D341Med (cell line): ENCODE measurements at regions not wholly inside any gene's neighbourhood (a gene's known extent, or its start where the extent isn't known, plus 50 kb on each side); places are given as distances from the start of the nearest gene placed in this dataset.

ENCODE experiments used
- DNase-seq: peaks from one replicate; pipeline ENCODE4 v3.0.0; 2012; ENCODE audit warnings: low spot score

DNA sequence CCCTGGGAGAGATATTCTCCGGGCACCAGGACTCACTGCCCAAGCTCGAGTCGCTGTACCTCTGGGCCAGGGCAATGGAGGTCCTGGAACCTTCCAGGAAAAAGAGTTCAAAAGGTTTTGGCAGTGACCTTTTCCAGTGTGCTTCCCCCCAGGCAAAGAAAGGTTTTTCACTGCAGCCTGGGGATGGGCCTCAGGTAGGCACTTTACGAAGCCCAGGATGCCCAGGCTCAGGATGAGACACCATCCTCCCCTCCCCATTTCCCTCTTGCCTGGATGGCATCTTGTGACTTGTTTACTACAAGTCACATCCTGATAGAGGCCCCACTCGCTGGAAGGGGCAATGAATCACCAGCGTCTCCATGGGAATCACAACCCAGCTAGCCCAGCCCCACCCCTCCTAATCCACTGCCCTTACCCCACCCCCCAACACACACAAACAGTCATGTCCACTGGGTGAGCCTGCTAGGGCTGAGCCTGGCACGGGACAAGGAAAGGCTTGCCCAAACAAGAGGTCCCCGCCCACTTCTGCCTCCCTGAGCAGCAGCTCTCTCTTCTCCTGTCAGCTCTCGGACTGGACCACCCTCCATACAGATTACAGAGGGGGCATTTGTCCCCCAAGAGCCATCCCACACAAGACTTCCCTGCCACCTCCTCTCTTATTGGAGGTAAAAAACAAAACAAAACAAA, 93.8 kb upstream of the SMNDC1 start:
- no peak for DNase-seq

GRCh38 chr10:110399106-110399964, 94.6 kb upstream of the SMNDC1 start:
- DNase-seq: no peak

- no peak for DNase-seq
Measured at GRCh38 chr10:110399965-110400933, 95.5 kb upstream of the SMNDC1 start.

DNA sequence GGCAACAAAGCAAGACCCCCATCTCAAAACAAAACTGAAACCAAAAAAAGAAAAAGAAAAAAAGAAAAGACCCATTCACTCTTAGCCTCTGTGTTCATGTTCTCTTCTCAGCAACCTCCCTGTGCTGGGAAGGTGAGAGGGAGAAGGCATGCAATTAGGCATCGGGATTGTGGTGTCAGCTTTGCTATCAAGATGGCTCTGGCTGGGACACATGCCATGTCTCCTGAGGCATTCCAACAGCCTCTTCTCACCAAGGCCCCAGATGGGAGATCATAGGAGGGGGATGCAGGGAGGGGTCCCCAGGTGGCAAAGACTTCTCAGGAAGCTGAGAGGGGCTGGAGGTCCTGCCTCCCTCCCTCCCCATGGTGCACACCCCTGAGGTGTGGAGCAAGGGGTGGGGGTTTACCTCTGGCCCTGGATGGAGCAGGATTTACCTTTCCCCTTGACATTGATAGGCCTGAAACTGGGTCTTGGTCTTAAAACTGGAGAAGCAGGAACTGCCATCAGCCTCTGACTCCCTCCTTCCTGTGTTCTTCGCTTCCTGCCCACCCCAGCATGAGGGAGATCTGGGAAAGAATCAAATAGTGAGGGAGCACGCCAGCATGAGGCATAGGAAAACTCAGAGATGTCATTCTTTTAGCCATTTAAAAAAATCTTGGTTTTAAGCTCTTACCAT, 96.2 kb upstream of the DUSP5 start:
- no peak for DNase-seq

DNA sequence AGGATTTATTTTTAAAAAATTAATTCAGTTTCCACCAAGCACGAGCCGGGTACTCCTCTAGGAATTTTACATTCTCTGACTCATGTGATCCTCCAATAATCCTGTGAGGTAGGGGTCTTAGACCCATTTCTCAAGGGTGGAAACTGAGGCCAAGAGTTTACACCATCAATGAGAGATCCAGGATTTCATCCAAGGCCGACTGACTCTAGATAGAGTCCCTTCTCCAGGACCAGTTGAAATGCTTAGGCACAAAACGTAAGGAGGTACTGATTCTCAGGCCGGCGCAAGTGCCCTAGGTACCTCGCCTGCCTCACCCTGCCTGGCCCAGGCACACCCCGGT, 95.7 kb upstream of the DUSP5 start:
- DNase-seq: no peak

DNA sequence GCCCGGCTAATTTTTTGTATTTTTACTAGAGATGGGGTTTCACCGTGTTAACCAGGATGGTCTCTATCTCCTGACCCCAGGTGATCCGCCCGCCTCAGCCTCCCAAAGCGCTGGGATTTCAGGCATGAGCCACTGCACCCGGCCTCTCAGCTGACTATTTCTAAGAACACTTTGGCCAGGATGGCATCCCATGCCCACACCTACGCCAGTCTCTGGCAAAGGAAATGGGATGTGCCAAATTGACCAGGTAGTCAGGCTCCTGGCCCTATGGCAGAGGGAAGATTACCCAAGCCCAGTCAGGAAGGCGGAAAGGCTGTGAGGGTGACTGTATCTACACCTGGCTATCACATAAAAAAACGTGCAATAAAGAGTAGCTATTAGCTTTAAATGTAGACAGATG, 94.1 kb upstream of the DUSP5 start:
- no peak for DNase-seq

- DNase-seq: no peak
Measured at GRCh38 chr10:110404413-110404812, 93.3 kb upstream of the DUSP5 start.

- no peak for DNase-seq
Measured at GRCh38 chr10:110404825-110405224, 92.9 kb upstream of the DUSP5 start.

GRCh38 chr10:110405380-110405779, 92.3 kb upstream of the DUSP5 start:
- DNase-seq: no peak

DNA sequence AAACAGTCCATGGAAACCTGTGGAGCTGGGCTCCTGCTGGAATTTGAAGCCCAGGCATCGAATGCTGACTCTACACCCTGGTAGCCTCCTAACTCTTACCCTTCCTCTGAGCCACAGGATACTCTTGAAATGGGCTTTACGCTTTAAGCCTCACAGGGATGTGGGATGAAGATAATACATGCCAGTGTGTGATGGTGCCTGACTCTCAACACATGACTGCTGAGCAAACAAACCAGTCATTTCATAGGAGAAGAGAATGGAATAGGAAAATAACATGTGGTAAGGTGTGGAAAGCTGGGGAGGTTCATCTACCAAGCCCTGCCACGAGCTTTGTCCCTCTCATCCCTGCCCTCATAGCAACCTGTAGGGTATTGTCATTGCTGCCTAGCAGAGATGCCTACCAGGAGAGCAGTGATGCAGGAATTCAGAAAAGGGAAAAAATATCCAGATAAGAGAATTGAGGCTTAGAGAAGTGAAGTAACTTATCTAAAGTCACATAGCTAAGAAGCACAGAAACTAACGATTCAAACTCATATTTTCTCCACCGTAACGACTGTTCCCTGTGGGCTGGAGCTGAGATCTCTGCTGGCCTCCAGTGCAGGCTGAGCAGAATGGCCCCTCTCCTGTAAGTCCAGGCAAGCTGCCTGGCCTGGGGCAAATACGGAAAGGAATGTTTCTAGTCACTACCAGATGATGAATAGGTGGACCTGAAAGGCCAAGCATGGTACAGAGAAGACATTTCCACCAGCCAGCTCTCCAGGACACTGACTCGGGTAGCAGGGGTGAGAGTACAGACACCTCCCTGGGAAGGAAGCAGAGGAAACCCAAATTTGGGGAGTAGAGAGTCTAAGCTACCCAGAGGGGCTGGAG, 90.2 kb upstream of the DUSP5 start:
- DNase-seq: no peak

DNA sequence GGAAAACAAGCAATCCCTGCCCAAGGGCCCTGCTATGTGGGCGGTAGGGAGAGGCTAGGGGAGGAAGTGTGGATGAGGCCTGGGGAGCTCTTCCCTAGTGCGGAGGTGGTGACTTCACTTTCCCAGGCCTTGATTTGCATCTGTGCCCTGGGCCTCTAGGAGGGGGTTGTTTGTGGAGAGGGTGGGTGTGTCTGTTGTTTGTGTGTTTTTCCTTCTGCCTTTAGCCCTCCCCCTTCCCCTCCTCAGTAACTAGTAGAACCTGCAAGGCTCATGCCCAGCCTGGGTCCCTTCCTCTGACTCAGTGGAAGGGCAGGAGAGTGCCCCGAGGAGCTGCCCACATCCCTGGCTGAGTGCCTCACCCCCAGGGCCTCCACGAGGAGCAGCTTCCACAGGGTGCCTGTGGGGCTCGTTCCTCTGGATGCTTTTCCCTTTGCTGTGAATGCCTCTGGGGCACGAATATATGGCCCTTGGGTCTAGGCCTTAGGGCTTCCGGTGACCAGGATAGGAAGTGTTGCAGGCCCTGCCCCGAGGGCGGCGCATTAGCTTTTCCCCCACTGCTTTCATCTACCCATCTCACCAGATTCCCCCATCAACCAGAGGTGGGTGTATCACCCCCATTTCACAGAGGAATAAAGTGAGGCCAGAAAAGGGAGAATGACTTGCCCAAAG, 89.4 kb upstream of the DUSP5 start:
- DNase-seq: no peak

- no peak for DNase-seq
Measured at GRCh38 chr10:110408943-110409342, 88.8 kb upstream of the DUSP5 start.

DNA sequence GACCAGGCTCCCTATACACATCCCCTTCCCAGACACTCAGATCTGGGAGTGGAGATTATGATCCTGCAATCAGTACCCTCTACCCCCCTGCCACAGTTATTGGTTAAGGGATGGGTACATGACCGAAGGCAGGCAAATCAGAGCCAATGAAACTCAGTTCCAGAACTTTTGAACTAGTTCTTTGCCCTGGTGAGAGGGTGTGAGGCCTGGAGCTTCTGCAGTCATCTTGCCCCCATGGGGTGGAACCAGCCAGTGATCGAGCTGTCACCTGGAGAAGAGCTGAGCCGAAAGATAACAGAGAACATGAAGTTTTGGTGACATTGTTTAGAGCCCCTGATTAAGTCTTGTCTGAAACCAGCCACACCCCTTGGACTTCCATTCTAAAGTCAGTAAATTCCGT, 88.2 kb upstream of the DUSP5 start:
- DNase-seq: no peak

- DNase-seq: no peak
Measured at GRCh38 chr10:110409926-110410325, 87.8 kb upstream of the DUSP5 start.

DNA sequence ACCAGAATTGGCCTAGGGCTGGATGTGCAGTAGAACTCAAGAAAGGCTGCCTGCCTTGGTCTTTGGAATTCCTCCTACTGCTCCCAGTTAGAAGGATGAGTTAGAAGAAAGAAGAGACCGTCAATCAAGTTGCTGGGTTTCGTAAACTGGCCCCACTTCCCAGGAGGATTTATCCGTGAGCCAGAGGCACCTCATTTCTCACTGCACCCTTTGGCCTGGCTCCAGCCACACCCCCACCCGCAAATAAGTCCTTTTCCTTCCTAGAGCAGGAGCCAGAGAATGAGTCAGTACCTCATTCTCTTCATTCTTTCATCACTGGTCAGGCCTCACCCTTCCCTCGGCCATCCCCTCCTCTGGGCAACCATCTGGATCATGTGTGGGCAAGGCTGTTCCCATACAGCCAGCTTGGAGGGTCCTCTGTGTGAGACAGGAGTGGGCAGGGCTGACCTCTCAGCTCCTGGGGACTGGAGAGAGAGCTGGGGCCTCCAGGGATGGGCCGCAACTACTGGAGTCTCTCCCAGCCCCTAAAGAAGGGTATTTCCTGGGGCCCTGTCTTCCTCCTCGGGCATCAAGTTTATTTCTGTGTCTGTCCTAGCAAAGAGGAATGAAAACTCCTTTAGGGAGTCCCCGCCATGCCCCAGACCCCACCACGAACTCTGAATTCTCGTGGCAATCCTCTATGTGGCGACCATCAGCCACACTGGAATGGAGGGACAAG, 87.2 kb upstream of the DUSP5 start:
- DNase-seq: no peak

GRCh38 chr10:110411047-110411410, 86.7 kb upstream of the DUSP5 start:
- no peak for DNase-seq

GRCh38 chr10:110413049-110413783, 84.5 kb upstream of the DUSP5 start:
- DNase-seq: no peak

GRCh38 chr10:110413903-110414547, 83.7 kb upstream of the DUSP5 start:
- no peak for DNase-seq
